H1 (cell line): ENCODE measurements at regions not wholly inside any gene's neighbourhood (a gene's known extent, or its start where the extent isn't known, plus 50 kb on each side); places are given as distances from the start of the nearest gene placed in this dataset.

Source experiments
- CTCF ChIA-PET: fragments of 300-600 bp; sonication (Branson Sonifier 250); formaldehyde crosslinking; loops from one replicate; lab custom pipeline; 2021; ENCODE audit not compliant: partially characterized antibody; lab: Charles Lee
- POLR2A ChIA-PET: fragments of 300-600 bp; sonication (Branson Sonifier 250); formaldehyde crosslinking; loops from one replicate; lab custom pipeline; 2021; ENCODE audit warnings: inconsistent platforms; ENCODE audit not compliant: partially characterized antibody; lab: Charles Lee
- DNase-seq, 2 experiments: peaks; one replicate each; pipeline versions ENCODE4 v3.0.0 to v3.0.0-alpha.2; 2010 to 2022; ENCODE audit warnings: low spot score in 2 of 2, low read depth in 1 of 2, mixed read lengths in 1 of 2
- FAIRE-seq: peaks from 2 replicates; lab custom pipeline; 2011; peaks lifted over from hg19 to GRCh38; lab: Jason Lieb, UNC
- H2AFZ ChIP-seq: 2 replicates; pipeline ENCODE4 v1.8.1; 2012; ENCODE audit warnings: low read length, inconsistent platforms
- H2AK5ac ChIP-seq: 2 replicates; pipeline ENCODE4 v1.6.1; 2013; ENCODE audit warnings: low read depth, low read length
- H2BK120ac ChIP-seq: replicated peaks from 2 replicates; pipeline ENCODE3; 2013; ENCODE audit warnings: low read depth, low read length, inconsistent platforms
- H2BK12ac ChIP-seq: 2 replicates; pipeline ENCODE4 v1.6.1; 2013; ENCODE audit warnings: low read depth, low read length
- H2BK15ac ChIP-seq: 2 replicates; pipeline ENCODE4 v1.6.1; 2013; ENCODE audit warnings: low read length
- H2BK20ac ChIP-seq: 2 replicates; pipeline ENCODE4 v1.6.1; 2013; ENCODE audit warnings: low read length
- H2BK5ac ChIP-seq: 2 replicates; pipeline ENCODE4 v1.6.1; 2013; ENCODE audit warnings: low read depth, low read length
- H3K14ac ChIP-seq: 2 replicates; pipeline ENCODE4 v1.6.1; 2013; ENCODE audit warnings: inconsistent platforms; ENCODE audit not compliant: insufficient read length
- H3K18ac ChIP-seq: 2 replicates; pipeline ENCODE4 v1.6.1; 2013; ENCODE audit warnings: low read length; ENCODE audit errors: extremely low read depth
- H3K23ac ChIP-seq: 2 replicates; pipeline ENCODE4 v1.6.1; 2013; ENCODE audit warnings: inconsistent platforms; ENCODE audit not compliant: insufficient read length
- H3K23me2 ChIP-seq: 2 replicates; pipeline ENCODE4 v1.6.1; 2013; ENCODE audit warnings: low read depth, low read length
- H3K27ac ChIP-seq: 2 replicates; pipeline ENCODE4 v1.6.1; 2011; ENCODE audit warnings: low read depth, low read length, inconsistent platforms
- H3K27me3 ChIP-seq, 4 experiments: replicated peaks in 1 of 4; 1 replicate in 1 of 4; 2 replicates in 3 of 4; pipeline versions ENCODE4 v1.6.1 to v1.8.1; 2011 to 2013; ENCODE audit warnings: low read length in 3 of 4, mild to moderate bottlenecking in 3 of 4, inconsistent platforms in 2 of 4, mixed read lengths in 2 of 4, moderate library complexity in 1 of 4; ENCODE audit not compliant: control insufficient read depth in 3 of 4, insufficient read depth in 3 of 4; ENCODE audit errors: extremely low read depth in 1 of 4
- H3K36me3 ChIP-seq, 4 experiments: 2 replicates each; pipeline versions ENCODE4 v1.6.1 to v1.8.1; 2011 to 2013; ENCODE audit warnings: mild to moderate bottlenecking in 4 of 4, low read length in 3 of 4, moderate library complexity in 2 of 4, control low read depth in 1 of 4, inconsistent platforms in 1 of 4; ENCODE audit not compliant: insufficient read depth in 4 of 4, control insufficient read depth in 2 of 4
- H3K4ac ChIP-seq: replicated peaks from 2 replicates; pipeline ENCODE3; 2013; ENCODE audit warnings: low read length, low read depth, mixed read lengths, inconsistent platforms; ENCODE audit not compliant: insufficient read length
- H3K4me1 ChIP-seq, 4 experiments: replicated peaks in 1 of 4; 1 replicate in 1 of 4; 2 replicates in 3 of 4; pipeline versions ENCODE4 v1.6.1 to v1.8.1; 2011 to 2013; ENCODE audit warnings: low read length in 3 of 4, inconsistent platforms in 2 of 4, mixed read lengths in 1 of 4; ENCODE audit not compliant: insufficient read depth in 4 of 4, control insufficient read depth in 3 of 4
- H3K4me2 ChIP-seq, 2 experiments: 2 replicates each; pipeline versions ENCODE4 v1.6.1 to v1.8.1; 2011 to 2013; ENCODE audit warnings: low read depth in 2 of 2, low read length in 2 of 2, control low read depth in 1 of 2, inconsistent platforms in 1 of 2, mild to moderate bottlenecking in 1 of 2; ENCODE audit not compliant: insufficient read depth in 1 of 2
- H3K4me3 ChIP-seq, 4 experiments: fragments of 200-600, 300-600 bp in 1 of 4; sonication (generic), shearing (Covaris generic), sonication (Bioruptor Twin) in 1 of 4; 2 replicates each; pipeline versions ENCODE4 v1.5.1 to v1.8.1; 2011 to 2016; ENCODE audit warnings: low read length in 4 of 4, low read depth in 3 of 4, control low read depth in 2 of 4, inconsistent platforms in 2 of 4, mild to moderate bottlenecking in 2 of 4, mixed read lengths in 1 of 4, moderate library complexity in 1 of 4; ENCODE audit not compliant: insufficient read depth in 2 of 4; ENCODE audit errors: extremely low read depth in 1 of 4
- H3K56ac ChIP-seq: replicated peaks from 2 replicates; pipeline ENCODE3; 2013; ENCODE audit warnings: low read depth, mild to moderate bottlenecking, mixed read lengths, low read length, inconsistent platforms; ENCODE audit not compliant: insufficient read length
- H3K79me1 ChIP-seq: 2 replicates; pipeline ENCODE4 v1.6.1; 2013; ENCODE audit warnings: low read depth, low read length, control low read depth
- H3K79me2 ChIP-seq, 2 experiments: 2 replicates each; pipeline versions ENCODE4 v1.6.1 to v1.8.1; 2012 to 2013; ENCODE audit warnings: low read length in 2 of 2, mild to moderate bottlenecking in 2 of 2, inconsistent platforms in 1 of 2; ENCODE audit not compliant: insufficient read depth in 2 of 2, control insufficient read depth in 1 of 2
- H3K9ac ChIP-seq, 4 experiments: replicated peaks in 1 of 4; 1 replicate in 1 of 4; 2 replicates in 3 of 4; pipeline versions ENCODE4 v1.6.1 to v1.8.1; 2011 to 2013; ENCODE audit warnings: low read depth in 3 of 4, low read length in 3 of 4, control low read depth in 2 of 4, mild to moderate bottlenecking in 2 of 4, moderate library complexity in 2 of 4, inconsistent platforms in 1 of 4; ENCODE audit errors: extremely low read depth in 1 of 4
- H3K9me3 ChIP-seq, 2 experiments: 2 replicates each; pipeline versions ENCODE4 v1.6.1 to v1.8.1; 2012 to 2013; ENCODE audit warnings: mild to moderate bottlenecking in 2 of 2, moderate library complexity in 2 of 2, control low read depth in 1 of 2, inconsistent platforms in 1 of 2, low read depth in 1 of 2, low read length in 1 of 2, mixed read lengths in 1 of 2; ENCODE audit not compliant: insufficient read depth in 2 of 2
- H4K20me1 ChIP-seq, 2 experiments: replicated peaks in 1 of 2; 2 replicates each; pipeline versions ENCODE3 to v1.8.1; 2011 to 2013; ENCODE audit warnings: inconsistent platforms in 2 of 2, low read length in 2 of 2, mild to moderate bottlenecking in 1 of 2; ENCODE audit not compliant: insufficient read depth in 2 of 2, control insufficient read depth in 1 of 2
- H4K5ac ChIP-seq: 2 replicates; pipeline ENCODE4 v1.6.1; 2013; ENCODE audit warnings: low read length, low read depth, mixed read lengths, inconsistent platforms; ENCODE audit not compliant: insufficient read length
- H4K8ac ChIP-seq: 2 replicates; pipeline ENCODE4 v1.8.0; 2013; ENCODE audit warnings: mild to moderate bottlenecking, moderate library complexity, low read length, inconsistent platforms; ENCODE audit not compliant: insufficient read depth; ENCODE audit errors: extremely low read depth
- H4K91ac ChIP-seq: replicated peaks from 2 replicates; pipeline ENCODE3; 2013; ENCODE audit warnings: low read length, mixed read lengths, inconsistent platforms; ENCODE audit not compliant: insufficient read length
- BCL11A ChIP-seq, 2 experiments: IDR thresholded peaks; one replicate each; pipeline ENCODE4 v1.6.1; 2011; ENCODE audit warnings: low read depth in 2 of 2, low read length in 2 of 2, mild to moderate bottlenecking in 2 of 2
- HDAC2 ChIP-seq, 2 experiments: fragments of 300-600 bp in 1 of 2; sonication (generic) in 1 of 2; IDR thresholded peaks; 2 replicates each; pipeline ENCODE4 v1.6.1; 2011 to 2012; ENCODE audit warnings: low read depth in 2 of 2, low read length in 2 of 2, mild to moderate bottlenecking in 2 of 2, moderate library complexity in 2 of 2, borderline replicate concordance in 1 of 2, inconsistent platforms in 1 of 2
- KDM5A ChIP-seq: fragments of 200-600 bp; IDR thresholded peaks from 2 replicates; pipeline ENCODE4 v1.7.1; 2012; ENCODE audit warnings: mild to moderate bottlenecking, low read length, inconsistent platforms, mixed read lengths
- MAFK ChIP-seq: IDR thresholded peaks from 2 replicates; pipeline ENCODE4 v1.6.1; 2012; ENCODE audit warnings: low read depth, mild to moderate bottlenecking, improper control_type of control experiment, low read length
- NANOG ChIP-seq: IDR thresholded peaks from 2 replicates; pipeline ENCODE4 v1.6.1; 2011; ENCODE audit warnings: low read length, low read depth, mild to moderate bottlenecking, inconsistent platforms; ENCODE audit not compliant: insufficient read depth, poor library complexity, severe bottlenecking
- NRF1 ChIP-seq: IDR thresholded peaks from 2 replicates; pipeline ENCODE4 v1.6.1; 2011; ENCODE audit warnings: mild to moderate bottlenecking, low read depth, low read length, improper control_type of control experiment
- RBBP5 ChIP-seq: IDR thresholded peaks from 2 replicates; pipeline ENCODE4 v1.7.1; 2012; ENCODE audit warnings: low read depth, mild to moderate bottlenecking, inconsistent platforms, low read length, moderate library complexity, borderline replicate concordance
- TEAD4 ChIP-seq: IDR thresholded peaks from 2 replicates; pipeline ENCODE4 v1.6.1; 2012; ENCODE audit warnings: low read depth, low read length, inconsistent platforms, mixed read lengths
- whole genome bisulfite sequencing, 2 experiments: shearing (Covaris generic) in 1 of 2; methylation state at CpG; one replicate each; pipeline versions ENCODE4 v1.1.6 to v1.1.7; 2013 to 2015; ENCODE audit warnings: low lambda C conversion rate in 2 of 2, mixed read lengths in 2 of 2, inconsistent platforms in 1 of 2, low coverage in 1 of 2, missing lambda C conversion rate in 1 of 2; ENCODE audit not compliant: insufficient replicate concordance in 2 of 2, insufficient coverage in 1 of 2, insufficient read length in 1 of 2; ENCODE audit errors: extremely low coverage in 1 of 2, missing lambda C conversion rate in 1 of 2; 5-methylcytosine and 5-hydroxymethylcytosine counted together
- TF ChIP-seq, protein P1 (sequence below): IDR thresholded peaks from 2 replicates; pipeline ENCODE4 v1.6.1; 2012; ENCODE audit warnings: low read length, inconsistent platforms

DNA sequence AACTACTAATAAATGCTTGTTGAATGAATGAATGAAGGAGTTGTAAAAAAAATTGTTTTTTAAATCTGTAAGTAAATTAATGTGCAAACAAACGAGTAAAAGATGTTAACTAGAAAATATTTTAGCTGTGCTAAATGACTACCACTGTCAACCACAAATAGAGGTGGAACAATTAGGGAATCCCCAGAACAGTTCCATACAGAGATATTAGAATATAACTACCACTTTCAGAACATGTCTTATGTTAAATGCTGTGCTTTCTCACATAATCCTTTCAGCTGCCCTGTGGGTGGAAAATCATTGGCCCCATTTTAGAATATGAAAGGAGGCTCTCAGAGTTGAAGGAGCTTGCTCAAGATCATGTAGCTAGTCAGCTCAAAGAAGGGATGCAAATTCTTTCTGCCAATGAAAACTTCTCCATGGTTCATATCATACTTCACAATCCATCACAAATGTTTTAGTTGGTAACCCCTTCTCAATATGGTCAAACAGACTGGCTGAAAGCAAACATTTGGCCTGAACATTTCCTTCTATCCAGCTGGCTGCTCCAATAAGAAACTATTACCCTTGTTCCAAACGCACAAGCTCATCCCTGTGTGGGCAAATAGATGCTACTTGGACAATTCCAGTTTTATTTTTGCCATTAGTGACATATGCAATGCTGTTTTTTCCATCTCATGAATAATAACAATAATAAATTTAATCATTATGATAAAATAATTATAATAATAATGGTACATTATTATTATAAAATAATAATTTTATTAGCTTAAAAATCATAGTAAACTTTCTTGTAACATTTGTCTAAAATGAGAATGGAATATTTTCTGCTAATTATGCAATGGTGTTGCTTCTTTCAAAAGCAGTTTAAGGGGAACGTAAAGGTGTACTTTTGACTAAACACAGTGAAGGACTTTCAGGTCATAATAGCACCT lies 290.4 kb upstream of the STT3B start:
- FAIRE-seq (no peak), DNase-seq (no peak)
- no peak overlapping the region for H2BK120ac ChIP-seq
- no peak overlapping the region for H3K9ac ChIP-seq
- no peak overlapping the region for H4K91ac ChIP-seq
- H2BK15ac ChIP-seq, result no peak overlapping the region
- peaks cover 0 to 11% (median 4%) of the 10 kb centered on the region in 4 experiments; a peak in 2 of 7 replicates for H3K4me1 ChIP-seq
- no peak overlapping the region for H3K4ac ChIP-seq
- no peak overlapping the region for H2AFZ ChIP-seq
- H2BK20ac ChIP-seq, result no peak overlapping the region
- 97% methylated on average over 3 of the region's 3 CpGs; no CpG with 5 or more reads in 1 of the 2 experiments for WGBS, 2 experiments
- H2BK5ac ChIP-seq, result no peak overlapping the region
- no peak overlapping the region; a peak in 1 of 4 replicates for H3K4me2 ChIP-seq
- H3K23me2 ChIP-seq, result no peaks in the 10 kb centered on the region
- H3K18ac ChIP-seq, result no peak overlapping the region
- no peak overlapping the region for H3K27ac ChIP-seq
- H3K27me3 ChIP-seq, result no peaks in the 10 kb centered on the region
- H3K9me3 ChIP-seq, result no peaks in the 10 kb centered on the region
- no peak overlapping the region for H3K4me3 ChIP-seq
- no peak overlapping the region for H4K5ac ChIP-seq
- no peaks in the 10 kb centered on the region; a peak in 1 of 8 replicates for H3K36me3 ChIP-seq
- H2BK12ac ChIP-seq, result no peak overlapping the region
- H4K20me1 ChIP-seq, result no peaks in the 10 kb centered on the region
- H3K14ac ChIP-seq, result no peak overlapping the region
- CTCF ChIA-PET, result interaction anchor here (0.5 to 1.8 kb wide), 6 partner anchors 32 to 911 kb away, joined by 3 to 5 read pairs (median 4); no protein-coding TSS in a partner anchor
- H3K79me1 ChIP-seq, result no peaks in the 10 kb centered on the region
- H3K23ac ChIP-seq, result no peak overlapping the region
- no peaks in the 10 kb centered on the region for H3K79me2 ChIP-seq
- no peak overlapping the region for H3K56ac ChIP-seq
- H4K8ac ChIP-seq, result no peak overlapping the region
- POLR2A ChIA-PET, result interaction anchor here (1.0 kb wide), 1 partner anchor 290 kb away, joined by 4 read pairs; the partner anchor contains the start of gene STT3B
- H2AK5ac ChIP-seq, result no peak overlapping the region
- TF ChIP-seq MAFK (no peak), TEAD4 (no peak), NANOG (no peak), KDM5A (no peak), BCL11A (IDR thresholded peaks at IDR 0.05; ENCODE audit: low read depth in 2 of 2, low read length in 2 of 2) (no peak), NRF1 (no peak), RBBP5 (no peak), HDAC2 (IDR thresholded peaks at IDR 0.05; ENCODE audit: borderline replicate concordance in 1 of 2, low read depth in 2 of 2, low read length in 2 of 2) (no peak)
- TF ChIP-seq, protein P1, sequence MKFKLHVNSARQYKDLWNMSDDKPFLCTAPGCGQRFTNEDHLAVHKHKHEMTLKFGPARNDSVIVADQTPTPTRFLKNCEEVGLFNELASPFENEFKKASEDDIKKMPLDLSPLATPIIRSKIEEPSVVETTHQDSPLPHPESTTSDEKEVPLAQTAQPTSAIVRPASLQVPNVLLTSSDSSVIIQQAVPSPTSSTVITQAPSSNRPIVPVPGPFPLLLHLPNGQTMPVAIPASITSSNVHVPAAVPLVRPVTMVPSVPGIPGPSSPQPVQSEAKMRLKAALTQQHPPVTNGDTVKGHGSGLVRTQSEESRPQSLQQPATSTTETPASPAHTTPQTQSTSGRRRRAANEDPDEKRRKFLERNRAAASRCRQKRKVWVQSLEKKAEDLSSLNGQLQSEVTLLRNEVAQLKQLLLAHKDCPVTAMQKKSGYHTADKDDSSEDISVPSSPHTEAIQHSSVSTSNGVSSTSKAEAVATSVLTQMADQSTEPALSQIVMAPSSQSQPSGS, result no peak
